HG02642 (cell line): ENCODE measurements at regions not wholly inside any gene's neighbourhood (a gene's known extent, or its start where the extent isn't known, plus 50 kb on each side); places are given as distances from the start of the nearest gene placed in this dataset.

Experiments
- ATAC-seq: cut with Tn5 transposase; IDR thresholded peaks from one replicate; pipeline ENCODE4 v1.9.1; 2021; ENCODE audit warnings: mild to moderate bottlenecking; ENCODE audit not compliant: unreplicated experiment, poor library complexity

GRCh38 chr14:84519836-84520235 lies 1010.1 kb upstream of the FLRT2 start:
- no peak for ATAC-seq

- no peak for ATAC-seq
Measured at GRCh38 chr14:84520711-84521338, 1009.1 kb upstream of the FLRT2 start.

GRCh38 chr14:84523746-84524145 lies 1006.2 kb upstream of the FLRT2 start:
- no peak for ATAC-seq

- ATAC-seq = no peak
Measured at GRCh38 chr14:84527706-84528105, 1002.2 kb upstream of the FLRT2 start.

GRCh38 chr14:84532016-84532415 lies 997.9 kb upstream of the FLRT2 start:
- ATAC-seq = no peak

GRCh38 chr14:84533181-84533725 lies 996.7 kb upstream of the FLRT2 start:
- ATAC-seq = no peak

- no peak for ATAC-seq
Measured at GRCh38 chr14:84533791-84534190, 996.2 kb upstream of the FLRT2 start.

- no peak for ATAC-seq
Measured at GRCh38 chr14:84535484-84535883, 994.5 kb upstream of the FLRT2 start.

- ATAC-seq = no peak
Measured at GRCh38 chr14:84535976-84536375, 994.0 kb upstream of the FLRT2 start.

- ATAC-seq = no peak
Measured at GRCh38 chr14:84541018-84541417, 988.9 kb upstream of the FLRT2 start.

- no peak for ATAC-seq
Measured at GRCh38 chr14:84543859-84544258, 986.1 kb upstream of the FLRT2 start.

GRCh38 chr14:84544486-84545131 lies 985.3 kb upstream of the FLRT2 start:
- ATAC-seq = no peak

GRCh38 chr14:84546236-84546635 lies 983.7 kb upstream of the FLRT2 start:
- ATAC-seq = no peak

- no peak for ATAC-seq
Measured at GRCh38 chr14:84554136-84554535, 975.8 kb upstream of the FLRT2 start.

GRCh38 chr14:84555493-84555892 lies 974.5 kb upstream of the FLRT2 start:
- ATAC-seq = no peak

- no peak for ATAC-seq
Measured at GRCh38 chr14:84566109-84566508, 963.8 kb upstream of the FLRT2 start.

- ATAC-seq = no peak
Measured at GRCh38 chr14:84575681-84576080, 954.3 kb upstream of the FLRT2 start.

GRCh38 chr14:84579292-84579691 lies 950.7 kb upstream of the FLRT2 start:
- ATAC-seq = no peak

GRCh38 chr14:84581041-84581440 lies 948.9 kb upstream of the FLRT2 start:
- ATAC-seq = no peak

- ATAC-seq = no peak
Measured at GRCh38 chr14:84584511-84584910, 945.4 kb upstream of the FLRT2 start.

GRCh38 chr14:84591827-84592445 lies 938.0 kb upstream of the FLRT2 start:
- no peak for ATAC-seq

GRCh38 chr14:84592770-84593169 lies 937.2 kb upstream of the FLRT2 start:
- no peak for ATAC-seq
